ENCODE measurements at regions not wholly inside any gene's neighbourhood (a gene's known extent, or its start where the extent isn't known, plus 50 kb on each side); places are given as distances from the start of the nearest gene placed in this dataset.

DNA sequence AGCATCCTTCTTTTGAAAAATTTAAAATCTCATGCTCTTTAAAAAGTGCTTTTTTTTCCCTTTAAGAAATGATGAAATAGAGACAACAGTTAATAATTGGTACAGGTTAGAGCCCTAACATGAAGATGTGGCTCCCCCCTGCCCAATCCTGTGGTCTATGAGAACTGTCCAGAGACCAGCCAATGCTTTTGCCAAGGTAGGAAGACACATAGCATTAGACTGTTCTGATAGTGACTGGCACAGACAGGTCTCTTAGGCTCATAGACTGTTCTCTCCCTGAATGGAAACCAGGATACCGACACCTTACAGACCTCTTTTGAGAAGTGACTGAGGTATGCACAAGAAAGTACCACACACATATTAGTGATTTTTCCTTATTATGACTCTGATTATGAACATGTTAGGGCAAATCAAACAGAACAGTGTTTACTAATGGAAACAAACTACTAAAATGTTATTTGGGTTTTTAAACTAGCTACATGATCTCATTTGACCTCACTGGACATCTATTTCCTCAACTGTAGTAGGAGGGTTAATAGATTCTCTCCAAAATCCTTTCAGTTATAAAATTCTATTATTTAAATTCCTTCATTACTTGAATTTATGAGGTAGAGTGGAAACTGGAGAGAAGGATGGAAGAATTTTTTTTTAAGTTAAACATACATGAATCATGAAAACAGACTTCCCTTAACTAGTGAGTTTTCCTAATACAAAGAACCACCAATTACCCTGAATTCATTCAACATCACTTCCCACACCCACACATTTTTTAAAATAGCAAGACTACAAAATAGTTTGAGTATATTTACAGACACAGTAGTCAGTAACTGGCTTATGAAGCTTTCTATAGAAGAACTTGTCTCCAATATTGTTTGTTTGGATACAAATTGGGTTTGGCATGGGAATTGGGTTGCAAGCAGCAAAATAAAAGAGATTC, 120.4 kb downstream of the OGFRL1 start:
- Histone ChIP-seq H3K4me3 (ENCODE audit: insufficient read depth, low read length) (no peak overlapping the region), H3K27me3 (ENCODE audit: insufficient read depth, low read length) (no peaks in the 10 kb centered on the region), H3K4me2 (ENCODE audit: insufficient read depth, low read length) (peak overlapping the region; percentile 24), H3K79me2 (ENCODE audit: insufficient read depth, low read length) (peaks cover 69% of the 10 kb centered on the region), H2AFZ (ENCODE audit: low read length) (no peak overlapping the region), H3K27ac (ENCODE audit: low read depth, low read length) (peak overlapping the region; percentile 83), H3K36me3 (ENCODE audit: insufficient read depth, low read length) (peaks cover 16% of the 10 kb centered on the region), H3K4me1 (ENCODE audit: insufficient read depth, low read length) (peaks cover 80% of the 10 kb centered on the region), H3K9me3 (ENCODE audit: low read depth, low read length) (no peaks in the 10 kb centered on the region), H4K20me1 (ENCODE audit: insufficient read depth, low read length) (no peaks in the 10 kb centered on the region)
- DNase-seq (ENCODE audit: insufficient read length, low spot score, missing footprints): no peak
- TF ChIP-seq, protein P1, sequence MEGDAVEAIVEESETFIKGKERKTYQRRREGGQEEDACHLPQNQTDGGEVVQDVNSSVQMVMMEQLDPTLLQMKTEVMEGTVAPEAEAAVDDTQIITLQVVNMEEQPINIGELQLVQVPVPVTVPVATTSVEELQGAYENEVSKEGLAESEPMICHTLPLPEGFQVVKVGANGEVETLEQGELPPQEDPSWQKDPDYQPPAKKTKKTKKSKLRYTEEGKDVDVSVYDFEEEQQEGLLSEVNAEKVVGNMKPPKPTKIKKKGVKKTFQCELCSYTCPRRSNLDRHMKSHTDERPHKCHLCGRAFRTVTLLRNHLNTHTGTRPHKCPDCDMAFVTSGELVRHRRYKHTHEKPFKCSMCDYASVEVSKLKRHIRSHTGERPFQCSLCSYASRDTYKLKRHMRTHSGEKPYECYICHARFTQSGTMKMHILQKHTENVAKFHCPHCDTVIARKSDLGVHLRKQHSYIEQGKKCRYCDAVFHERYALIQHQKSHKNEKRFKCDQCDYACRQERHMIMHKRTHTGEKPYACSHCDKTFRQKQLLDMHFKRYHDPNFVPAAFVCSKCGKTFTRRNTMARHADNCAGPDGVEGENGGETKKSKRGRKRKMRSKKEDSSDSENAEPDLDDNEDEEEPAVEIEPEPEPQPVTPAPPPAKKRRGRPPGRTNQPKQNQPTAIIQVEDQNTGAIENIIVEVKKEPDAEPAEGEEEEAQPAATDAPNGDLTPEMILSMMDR (IDR thresholded peaks at IDR 0.05; ENCODE audit: extremely low read depth, low read depth, low read length): no peak

- Histone ChIP-seq H3K27ac (ENCODE audit: low read depth, low read length) (peak overlapping the region; percentile 83), H3K4me3 (ENCODE audit: insufficient read depth, low read length) (no peak overlapping the region), H3K79me2 (ENCODE audit: insufficient read depth, low read length) (peaks cover 80% of the 10 kb centered on the region), H3K4me1 (ENCODE audit: insufficient read depth, low read length) (peaks cover 73% of the 10 kb centered on the region), H3K36me3 (ENCODE audit: insufficient read depth, low read length) (peaks cover 19% of the 10 kb centered on the region), H3K9me3 (ENCODE audit: low read depth, low read length) (no peaks in the 10 kb centered on the region), H2AFZ (ENCODE audit: low read length) (no peak overlapping the region), H3K4me2 (ENCODE audit: insufficient read depth, low read length) (no peak overlapping the region), H3K27me3 (ENCODE audit: insufficient read depth, low read length) (no peaks in the 10 kb centered on the region), H4K20me1 (ENCODE audit: insufficient read depth, low read length) (no peaks in the 10 kb centered on the region)
- TF ChIP-seq, protein P1 (IDR thresholded peaks at IDR 0.05; ENCODE audit: extremely low read depth, low read depth, low read length): no peak
- DNase-seq (ENCODE audit: insufficient read length, low spot score, missing footprints): no peak
These were observed 121.6 kb downstream of the OGFRL1 start for GRCh38 chr6:71410164-71410566.

GRCh38 chr6:71410681-71411080, 122.1 kb downstream of the OGFRL1 start:
- H3K79me2 ChIP-seq (ENCODE audit: insufficient read depth, low read length): peaks cover 85% of the 10 kb centered on the region
- TF ChIP-seq, protein P1 (IDR thresholded peaks at IDR 0.05; ENCODE audit: extremely low read depth, low read depth, low read length): no peak
- no peaks in the 10 kb centered on the region for H4K20me1 ChIP-seq (ENCODE audit: insufficient read depth, low read length)
- no peak overlapping the region for H3K4me2 ChIP-seq (ENCODE audit: insufficient read depth, low read length)
- no peak overlapping the region for H2AFZ ChIP-seq (ENCODE audit: low read length)
- peaks cover 24% of the 10 kb centered on the region for H3K36me3 ChIP-seq (ENCODE audit: insufficient read depth, low read length)
- no peaks in the 10 kb centered on the region for H3K9me3 ChIP-seq (ENCODE audit: low read depth, low read length)
- peak; percentile 67 for DNase-seq (ENCODE audit: insufficient read length, low spot score, missing footprints)
- peak overlapping the region; percentile 83 for H3K27ac ChIP-seq (ENCODE audit: low read depth, low read length)
- peaks cover 70% of the 10 kb centered on the region for H3K4me1 ChIP-seq (ENCODE audit: insufficient read depth, low read length)
- no peak overlapping the region for H3K4me3 ChIP-seq (ENCODE audit: insufficient read depth, low read length)
- H3K27me3 ChIP-seq (ENCODE audit: insufficient read depth, low read length): no peaks in the 10 kb centered on the region

DNA sequence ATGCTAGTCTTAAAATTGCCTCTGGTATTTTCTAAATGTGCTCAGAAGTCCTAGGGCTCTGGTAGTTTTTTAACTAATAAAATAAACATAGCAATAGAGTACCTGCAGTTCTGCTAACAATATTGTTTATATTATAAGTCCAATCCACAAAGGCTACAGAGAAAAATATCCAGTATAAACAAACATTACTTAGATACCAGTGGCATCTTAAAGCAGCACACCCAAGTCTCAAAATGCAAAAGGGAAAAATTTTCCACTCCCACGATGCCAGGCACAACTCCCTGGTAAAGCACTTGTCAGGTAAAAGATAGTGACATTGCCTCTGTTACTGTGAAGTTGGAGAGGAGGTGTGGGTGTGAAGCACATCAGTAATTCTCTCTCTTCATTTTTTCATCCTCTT, 123.3 kb downstream of the OGFRL1 start:
- H3K79me2 ChIP-seq (ENCODE audit: insufficient read depth, low read length): peaks cover 87% of the 10 kb centered on the region
- peaks cover 64% of the 10 kb centered on the region for H3K4me1 ChIP-seq (ENCODE audit: insufficient read depth, low read length)
- no peak overlapping the region for H2AFZ ChIP-seq (ENCODE audit: low read length)
- peak overlapping the region; percentile 5 for H3K4me2 ChIP-seq (ENCODE audit: insufficient read depth, low read length)
- no peak overlapping the region for H3K4me3 ChIP-seq (ENCODE audit: insufficient read depth, low read length)
- H3K9me3 ChIP-seq (ENCODE audit: low read depth, low read length): no peaks in the 10 kb centered on the region
- peak overlapping the region; percentile 83 for H3K27ac ChIP-seq (ENCODE audit: low read depth, low read length)
- H4K20me1 ChIP-seq (ENCODE audit: insufficient read depth, low read length): no peaks in the 10 kb centered on the region
- no peak for DNase-seq (ENCODE audit: insufficient read length, low spot score, missing footprints)
- no peaks in the 10 kb centered on the region for H3K27me3 ChIP-seq (ENCODE audit: insufficient read depth, low read length)
- peaks cover 36% of the 10 kb centered on the region for H3K36me3 ChIP-seq (ENCODE audit: insufficient read depth, low read length)
- TF ChIP-seq, protein P1 (IDR thresholded peaks at IDR 0.05; ENCODE audit: extremely low read depth, low read depth, low read length): no peak
